Peyer's patch (tissue), 4 donors: ENCODE measurements at regions not wholly inside any gene's neighbourhood (a gene's known extent, or its start where the extent isn't known, plus 50 kb on each side); places are given as distances from the start of the nearest gene placed in this dataset.

ENCODE experiments used
- POLR2A ChIP-seq, 2 donors: fragments of 450-650 bp; IDR thresholded peaks; one replicate each; pipeline ENCODE4 v1.5.1; 2017; ENCODE audit warnings: antibody characterized with exemption in 2 of 2, mild to moderate bottlenecking in 2 of 2, moderate library complexity in 2 of 2
- TF ChIP-seq, protein P1 (sequence below), 6 experiments: fragments of 450-650 bp in 4 of 6; fragments of 200-600 bp in 2 of 6; sonication (generic) in 1 of 6; IDR thresholded peaks; one replicate each; pipeline ENCODE4 v1.5.1; 2017 to 2019; ENCODE audit warnings: antibody characterized with exemption in 6 of 6, mild to moderate bottlenecking in 3 of 6, moderate library complexity in 1 of 6

DNA sequence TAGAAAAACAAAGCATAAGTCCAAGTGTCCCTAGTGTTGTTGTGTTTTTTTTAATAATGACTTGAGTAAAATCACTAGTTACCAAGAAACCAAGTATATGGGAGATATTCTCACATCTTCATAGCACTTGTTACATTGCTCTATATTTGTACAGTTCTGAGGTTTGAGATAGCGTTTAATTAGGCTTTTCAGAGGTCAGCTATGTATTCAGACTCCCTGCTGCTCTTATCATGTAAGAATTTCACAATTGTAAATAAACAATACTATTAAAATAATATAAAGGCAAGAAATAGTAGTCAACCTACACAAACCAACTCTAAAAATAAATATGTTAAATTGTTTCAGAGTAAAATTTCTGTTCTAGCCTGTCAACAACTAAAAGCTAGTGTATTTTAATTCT lies 761.9 kb upstream of the FAM174A start:
- TF ChIP-seq, protein P1, sequence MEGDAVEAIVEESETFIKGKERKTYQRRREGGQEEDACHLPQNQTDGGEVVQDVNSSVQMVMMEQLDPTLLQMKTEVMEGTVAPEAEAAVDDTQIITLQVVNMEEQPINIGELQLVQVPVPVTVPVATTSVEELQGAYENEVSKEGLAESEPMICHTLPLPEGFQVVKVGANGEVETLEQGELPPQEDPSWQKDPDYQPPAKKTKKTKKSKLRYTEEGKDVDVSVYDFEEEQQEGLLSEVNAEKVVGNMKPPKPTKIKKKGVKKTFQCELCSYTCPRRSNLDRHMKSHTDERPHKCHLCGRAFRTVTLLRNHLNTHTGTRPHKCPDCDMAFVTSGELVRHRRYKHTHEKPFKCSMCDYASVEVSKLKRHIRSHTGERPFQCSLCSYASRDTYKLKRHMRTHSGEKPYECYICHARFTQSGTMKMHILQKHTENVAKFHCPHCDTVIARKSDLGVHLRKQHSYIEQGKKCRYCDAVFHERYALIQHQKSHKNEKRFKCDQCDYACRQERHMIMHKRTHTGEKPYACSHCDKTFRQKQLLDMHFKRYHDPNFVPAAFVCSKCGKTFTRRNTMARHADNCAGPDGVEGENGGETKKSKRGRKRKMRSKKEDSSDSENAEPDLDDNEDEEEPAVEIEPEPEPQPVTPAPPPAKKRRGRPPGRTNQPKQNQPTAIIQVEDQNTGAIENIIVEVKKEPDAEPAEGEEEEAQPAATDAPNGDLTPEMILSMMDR (IDR thresholded peaks at IDR 0.05): no peak
- TF ChIP-seq POLR2A (IDR thresholded peaks at IDR 0.05): no peak
